ACC112 (cell line): ENCODE measurements at regions not wholly inside any gene's neighbourhood (a gene's known extent, or its start where the extent isn't known, plus 50 kb on each side); places are given as distances from the start of the nearest gene placed in this dataset.

Source experiments
- H2AFZ ChIP-seq: fragments of 200-600 bp; sonication (generic); one replicate; pipeline ENCODE4 v1.6.0; 2017; ENCODE audit warnings: antibody characterized with exemption, low read length; ENCODE audit not compliant: unreplicated experiment
- H3K27ac ChIP-seq: fragments of 200-600 bp; sonication (generic); 2 replicates; pipeline ENCODE4 v1.5.1; 2014; ENCODE audit warnings: low read depth, mild to moderate bottlenecking, antibody characterized with exemption, low read length, moderate library complexity
- H3K27me3 ChIP-seq: fragments of 200-600 bp; sonication (generic); 2 replicates; pipeline ENCODE4 v1.6.1; 2014; ENCODE audit warnings: mild to moderate bottlenecking, antibody characterized with exemption, low read length, moderate library complexity, mixed read lengths; ENCODE audit not compliant: insufficient read depth
- H3K36me3 ChIP-seq: fragments of 200-600 bp; sonication (generic); 2 replicates; pipeline ENCODE4 v1.6.1; 2016; ENCODE audit warnings: mild to moderate bottlenecking, antibody characterized with exemption, low read length, moderate library complexity, mixed read lengths; ENCODE audit not compliant: insufficient read depth
- H3K4me1 ChIP-seq: fragments of 200-600 bp; sonication (generic); one replicate; pipeline ENCODE4 v1.6.1; 2016; ENCODE audit warnings: low read length, mixed read lengths; ENCODE audit not compliant: insufficient read depth, unreplicated experiment, control insufficient read depth
- H3K4me3 ChIP-seq: fragments of 200-600 bp; sonication (generic); 2 replicates; pipeline ENCODE4 v1.5.1; 2014; ENCODE audit warnings: mild to moderate bottlenecking, low read depth, low read length
- H3K79me2 ChIP-seq: fragments of 200-600 bp; sonication (generic); one replicate; pipeline ENCODE4 v1.6.0; 2016; ENCODE audit warnings: low read length; ENCODE audit not compliant: control insufficient read depth, unreplicated experiment, insufficient read depth

DNA sequence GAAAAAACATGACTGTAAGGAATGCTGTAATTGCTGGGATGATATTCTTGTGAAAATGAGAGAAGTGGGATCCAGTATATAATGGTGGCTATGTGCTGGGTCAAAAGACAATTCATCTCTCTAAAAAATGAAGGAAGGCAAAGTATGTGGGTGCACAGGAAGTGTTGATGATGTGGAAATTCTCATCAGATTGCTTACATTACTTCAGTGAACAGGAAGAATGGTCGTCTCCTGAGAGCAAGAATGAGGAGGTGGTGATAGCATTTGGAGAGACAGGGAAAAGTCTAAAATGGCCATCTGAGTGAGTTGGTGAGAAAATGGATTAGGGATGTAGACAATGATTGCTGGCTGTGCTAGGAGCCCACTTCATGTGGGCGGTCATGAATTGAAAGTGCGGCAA, 253.5 kb upstream of the NREP start:
- Histone ChIP-seq H3K27ac (no peak overlapping the region), H3K27me3 (no peaks in the 10 kb centered on the region), H3K4me1 (peaks cover 44% of the 10 kb centered on the region), H2AFZ (peak overlapping the region; percentile 12), H3K79me2 (no peaks in the 10 kb centered on the region), H3K36me3 (no peaks in the 10 kb centered on the region), H3K4me3 (no peak overlapping the region)

DNA sequence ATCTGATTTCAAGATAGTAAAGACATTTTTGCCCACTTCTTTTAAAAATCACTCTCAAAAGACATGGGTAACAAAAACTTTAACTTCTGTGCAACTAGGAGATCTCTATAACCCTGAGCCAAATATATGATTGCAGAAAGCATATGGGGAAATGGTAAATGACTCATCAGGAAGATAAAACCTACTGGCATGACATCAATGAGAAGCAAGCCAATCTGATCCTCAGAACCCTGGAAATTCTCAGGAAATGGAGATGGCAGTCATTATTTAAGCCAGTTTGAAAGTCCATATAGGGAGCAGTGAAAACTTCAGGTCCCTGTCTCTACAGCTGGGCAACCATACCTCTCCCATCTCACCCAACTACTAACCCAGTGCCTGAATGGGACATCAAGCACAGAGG, 249.7 kb upstream of the NREP start:
- H3K4me1 ChIP-seq = peaks cover 47% of the 10 kb centered on the region
- no peak overlapping the region for H2AFZ ChIP-seq
- no peaks in the 10 kb centered on the region for H3K27me3 ChIP-seq
- no peaks in the 10 kb centered on the region for H3K79me2 ChIP-seq
- no peak overlapping the region for H3K4me3 ChIP-seq
- peak overlapping the region; percentile 97 for H3K27ac ChIP-seq
- H3K36me3 ChIP-seq = no peaks in the 10 kb centered on the region

DNA sequence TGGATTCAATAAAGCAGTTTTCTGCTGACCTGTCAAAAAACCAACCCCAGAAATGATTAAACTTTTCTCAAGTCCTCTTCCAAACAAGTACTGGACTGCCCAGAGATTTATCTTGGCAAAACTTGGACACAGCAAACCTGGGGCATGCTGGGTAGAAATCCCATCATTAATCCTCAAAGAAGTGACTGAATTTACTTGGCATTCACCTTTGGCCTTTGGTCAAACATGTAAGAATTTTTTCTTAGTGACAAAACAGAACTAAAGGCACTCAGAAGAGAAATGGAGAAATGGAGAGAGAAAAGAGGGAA, 248.6 kb upstream of the NREP start:
- no peak overlapping the region for H2AFZ ChIP-seq
- H3K4me3 ChIP-seq = no peak overlapping the region
- H3K27ac ChIP-seq = peak overlapping the region; percentile 97
- H3K79me2 ChIP-seq = no peaks in the 10 kb centered on the region
- peaks cover 48% of the 10 kb centered on the region for H3K4me1 ChIP-seq
- no peaks in the 10 kb centered on the region for H3K36me3 ChIP-seq
- no peaks in the 10 kb centered on the region for H3K27me3 ChIP-seq

DNA sequence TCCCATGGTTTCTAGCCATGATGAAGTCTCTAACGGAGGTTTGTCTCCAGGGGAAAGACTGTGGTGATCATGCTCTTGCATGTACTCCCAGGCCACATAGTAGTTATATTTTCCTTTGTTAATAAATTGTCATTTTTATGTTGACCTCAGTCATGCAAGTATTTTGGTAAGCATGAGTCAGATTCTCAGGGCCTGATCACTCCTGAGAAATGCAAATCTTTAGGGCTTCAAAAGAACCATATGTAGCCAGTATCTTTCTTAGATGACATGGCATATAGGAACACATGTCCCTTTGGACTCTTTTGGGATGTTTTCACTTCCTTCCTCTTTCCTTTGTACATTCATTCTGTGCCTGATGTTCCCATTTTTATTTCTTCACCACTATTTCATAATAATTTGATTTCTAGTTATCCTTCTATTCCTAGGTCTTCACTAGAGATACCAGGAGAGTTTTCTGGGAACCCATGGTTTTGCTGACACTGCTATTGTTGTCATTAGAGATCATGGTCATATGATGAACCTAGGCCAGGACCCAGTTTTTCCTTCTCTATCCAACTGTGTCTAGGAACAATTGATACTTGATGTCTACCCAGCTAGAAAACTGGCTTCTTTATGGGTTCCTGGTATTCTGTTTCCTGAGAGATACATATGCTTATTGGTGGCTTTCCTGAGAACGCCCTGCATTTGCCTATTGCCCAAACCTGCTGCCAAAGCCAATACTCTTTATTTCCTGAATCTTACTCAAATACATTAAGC, 248.1 kb upstream of the NREP start:
- Histone ChIP-seq H3K4me1 (peaks cover 48% of the 10 kb centered on the region), H2AFZ (no peak overlapping the region), H3K4me3 (no peak overlapping the region), H3K36me3 (no peaks in the 10 kb centered on the region), H3K27ac (peak overlapping the region; percentile 97), H3K27me3 (no peaks in the 10 kb centered on the region), H3K79me2 (no peaks in the 10 kb centered on the region)

DNA sequence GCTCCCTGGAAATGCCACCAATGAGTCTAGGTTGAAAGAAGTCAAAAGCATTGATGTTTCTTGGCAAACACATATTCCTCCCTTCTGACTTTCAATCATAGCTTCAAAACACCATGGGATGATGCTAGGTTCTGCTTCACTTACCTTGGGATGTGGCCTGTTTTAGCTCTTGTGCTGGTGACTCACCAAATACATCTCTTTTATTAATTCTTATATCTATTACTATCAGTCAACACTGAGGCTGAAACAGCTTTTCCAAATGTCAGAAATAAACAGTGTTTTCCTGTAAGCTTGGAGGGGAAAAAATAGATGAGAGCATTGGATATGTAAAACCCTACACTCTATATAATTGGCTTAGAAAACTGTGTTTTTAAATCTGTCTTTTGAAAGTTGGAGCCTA, 245.4 kb upstream of the NREP start:
- Histone ChIP-seq H3K27me3 (no peaks in the 10 kb centered on the region), H3K36me3 (no peaks in the 10 kb centered on the region), H3K27ac (peak overlapping the region; percentile 97), H3K79me2 (no peaks in the 10 kb centered on the region), H3K4me1 (peaks cover 72% of the 10 kb centered on the region), H3K4me3 (no peak overlapping the region), H2AFZ (peak overlapping the region; percentile 17)

DNA sequence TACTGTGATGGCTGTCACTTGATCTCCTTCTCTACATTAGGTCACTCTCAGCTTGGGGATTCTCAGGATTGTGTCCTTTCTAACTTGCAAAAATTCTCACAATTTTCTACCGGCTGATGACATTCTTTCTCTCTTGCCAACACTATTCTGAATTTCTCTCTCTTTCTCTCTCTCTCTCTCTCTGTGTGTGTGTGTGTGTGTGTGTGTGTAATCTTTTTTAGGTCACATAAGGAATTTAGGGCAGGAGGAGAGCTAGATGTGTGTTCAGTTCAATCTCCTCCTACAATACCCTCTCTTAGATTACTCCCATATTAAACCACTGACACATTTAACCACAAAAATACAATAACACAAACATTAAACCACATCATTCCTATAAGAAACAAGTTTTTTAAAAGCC, 242.3 kb upstream of the NREP start:
- H3K4me3 ChIP-seq = no peak overlapping the region
- H3K27me3 ChIP-seq = no peaks in the 10 kb centered on the region
- H3K27ac ChIP-seq = peak overlapping the region; percentile 97
- H3K36me3 ChIP-seq = no peaks in the 10 kb centered on the region
- no peak overlapping the region for H2AFZ ChIP-seq
- peaks cover 59% of the 10 kb centered on the region for H3K4me1 ChIP-seq
- H3K79me2 ChIP-seq = no peaks in the 10 kb centered on the region

DNA sequence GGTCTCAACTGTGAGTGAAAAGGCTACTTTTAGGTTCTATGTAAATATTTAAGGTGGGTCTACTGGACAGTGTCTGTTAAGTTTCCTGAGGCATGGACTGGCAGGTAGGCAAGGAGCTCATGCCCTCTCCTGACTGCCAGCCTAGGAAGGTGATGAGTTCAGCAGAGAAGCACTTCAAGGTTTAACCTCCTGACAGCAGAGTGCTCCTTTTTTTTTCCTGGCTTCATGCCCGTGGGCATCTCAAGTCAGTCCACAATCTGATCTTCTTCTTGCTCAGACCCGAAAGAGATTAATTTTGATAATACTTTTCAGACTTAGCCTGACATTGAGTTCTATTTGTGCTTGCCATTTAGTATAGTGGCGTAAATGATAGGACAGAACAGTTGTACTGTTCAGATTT, 241.9 kb upstream of the NREP start:
- Histone ChIP-seq H3K27me3 (no peaks in the 10 kb centered on the region), H3K79me2 (no peaks in the 10 kb centered on the region), H3K4me1 (peaks cover 57% of the 10 kb centered on the region), H3K4me3 (no peak overlapping the region), H3K36me3 (no peaks in the 10 kb centered on the region), H2AFZ (no peak overlapping the region), H3K27ac (peak overlapping the region; percentile 97)

DNA sequence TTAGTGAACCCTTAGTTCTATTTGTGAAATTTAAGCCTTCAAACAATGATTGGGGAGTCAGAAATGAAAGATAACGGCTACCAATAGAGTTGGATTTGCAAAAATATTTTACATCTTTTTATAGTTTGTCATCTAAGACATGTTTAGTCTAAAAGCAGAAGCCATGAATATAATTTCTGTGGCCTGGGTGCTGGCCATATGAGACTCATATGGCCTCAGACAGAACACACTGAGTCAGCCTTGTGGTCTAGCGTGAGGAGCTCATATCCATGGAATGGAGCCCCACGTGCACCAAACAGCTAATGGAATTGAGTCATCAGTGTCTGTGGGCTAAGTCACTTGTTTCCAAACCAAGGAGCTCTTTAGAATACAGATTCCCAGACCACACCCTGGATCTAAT, 240.7 kb upstream of the NREP start:
- H3K27ac ChIP-seq = peak overlapping the region; percentile 97

DNA sequence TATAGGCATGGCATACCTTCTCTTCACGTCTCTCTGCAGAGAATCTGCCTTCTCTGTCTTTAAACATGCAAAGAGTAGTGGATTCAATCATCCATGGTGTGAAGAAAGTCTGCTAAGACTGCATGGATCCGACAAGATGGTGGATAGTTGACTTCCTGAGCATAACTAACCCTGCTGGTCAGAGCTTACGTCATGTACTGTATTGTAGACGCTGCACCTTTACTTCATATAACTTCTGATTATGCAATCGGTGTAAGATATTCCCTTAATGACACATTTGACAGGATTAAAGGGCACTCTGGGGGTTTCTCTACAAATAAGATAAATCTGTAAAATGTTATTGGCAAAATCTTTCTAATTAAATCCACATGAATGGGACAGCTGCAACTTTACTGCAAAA, 240.3 kb upstream of the NREP start:
- H3K4me3 ChIP-seq = peak overlapping the region; percentile 41; the same call in 1 of the 2 replicates
- H3K79me2 ChIP-seq = no peaks in the 10 kb centered on the region
- H3K27me3 ChIP-seq = no peaks in the 10 kb centered on the region
- peak overlapping the region; percentile 97 for H3K27ac ChIP-seq
- no peaks in the 10 kb centered on the region for H3K36me3 ChIP-seq
- peaks cover 52% of the 10 kb centered on the region for H3K4me1 ChIP-seq
- peak overlapping the region; percentile 62 for H2AFZ ChIP-seq

More for the DNA sequence above, 240.7 kb upstream of the NREP start:
- peaks cover 56% of the 10 kb centered on the region for H3K4me1 ChIP-seq
- 0 out of 2 replicates have a peak overlapping the region, but pooled peaks have one; percentile 41 for H3K4me3 ChIP-seq
- H3K79me2 ChIP-seq = no peaks in the 10 kb centered on the region
- H2AFZ ChIP-seq = no peak overlapping the region
- no peaks in the 10 kb centered on the region for H3K36me3 ChIP-seq
- H3K27me3 ChIP-seq = no peaks in the 10 kb centered on the region

DNA sequence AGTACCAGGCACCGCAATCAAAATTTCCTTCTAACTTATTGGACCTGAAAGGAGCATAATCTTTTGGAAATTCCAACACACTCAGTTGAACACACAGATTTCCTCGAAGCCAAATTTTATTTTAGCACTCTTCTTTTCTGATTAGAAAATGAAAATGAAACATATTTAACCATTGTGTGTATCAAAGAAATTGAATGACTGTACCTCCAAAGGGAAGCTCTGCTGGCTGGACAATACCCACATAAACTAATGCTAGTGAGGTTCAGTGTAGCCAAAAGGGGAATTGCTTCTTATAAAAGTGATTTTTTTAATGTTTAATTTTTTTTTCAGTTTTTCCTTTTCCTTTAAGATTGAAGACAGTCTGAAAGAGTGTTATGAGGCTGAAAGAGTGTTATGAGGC, 239.6 kb upstream of the NREP start:
- Histone ChIP-seq H3K36me3 (no peaks in the 10 kb centered on the region), H3K79me2 (no peaks in the 10 kb centered on the region), H2AFZ (peak overlapping the region; percentile 62), H3K4me1 (peaks cover 45% of the 10 kb centered on the region), H3K4me3 (peak overlapping the region; percentile 41; the same call in 1 of the 2 replicates), H3K27ac (peak overlapping the region; percentile 97), H3K27me3 (no peaks in the 10 kb centered on the region)

DNA sequence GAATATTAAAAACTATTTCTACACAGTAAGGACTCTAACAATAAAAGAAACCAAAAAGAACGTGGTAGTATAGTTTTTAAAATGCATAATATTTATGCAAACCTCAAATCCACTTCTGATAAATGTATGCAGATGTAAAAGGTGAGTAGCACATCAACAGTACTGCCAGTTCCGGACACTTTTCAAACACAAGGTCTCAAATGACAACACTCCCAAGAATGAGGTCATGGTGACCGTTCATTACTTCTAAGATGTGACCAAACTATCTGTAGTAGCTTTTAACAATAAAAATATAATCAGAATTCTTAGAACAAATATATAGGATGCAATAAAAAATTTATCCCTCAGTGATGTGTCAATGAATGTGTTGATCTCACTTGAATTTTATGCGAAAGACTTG, 238.7 kb upstream of the NREP start:
- no peaks in the 10 kb centered on the region for H3K36me3 ChIP-seq
- no peak overlapping the region for H3K4me3 ChIP-seq
- no peaks in the 10 kb centered on the region for H3K27me3 ChIP-seq
- peaks cover 43% of the 10 kb centered on the region for H3K4me1 ChIP-seq
- H3K79me2 ChIP-seq = no peaks in the 10 kb centered on the region
- peak overlapping the region; percentile 97 for H3K27ac ChIP-seq
- peak overlapping the region; percentile 62 for H2AFZ ChIP-seq
